Heart left ventricle (tissue), 13 donors: ENCODE measurements at regions not wholly inside any gene's neighbourhood (a gene's known extent, or its start where the extent isn't known, plus 50 kb on each side); places are given as distances from the start of the nearest gene placed in this dataset.

ENCODE experiments used
- CTCF ChIP-seq, 12 donors: fragments of 200-600 bp; sonication (generic) in 4 of 12; IDR thresholded peaks; one replicate each; pipeline versions ENCODE4 v1.5.0 to v1.8.0; 2018 to 2022; ENCODE audit warnings: antibody characterized with exemption in 12 of 12, mild to moderate bottlenecking in 5 of 12
- POLR2A ChIP-seq, 2 donors: fragments of 450-650 bp; IDR thresholded peaks; one replicate each; pipeline ENCODE4 v1.6.1; 2017; ENCODE audit warnings: antibody characterized with exemption in 2 of 2, mild to moderate bottlenecking in 2 of 2, moderate library complexity in 2 of 2
- donor health status: ischemic (EF 13 %, LVEDD 7.1; RV severe dilation, severe dysfunction).
- donor health status: DM: no; HTN: yes; CAD: no.
- donor health status: DM: no; HTN: no; CAD: no.
- donor health status: ischemic (EF 25% LVEDD 6.9; RV normal size, moderate dysfunction).
- donor health status: ischemic (EF 25% LVEDD 5.7; RV mildly dilated, moderate dysfunction).
- donor health status: ischemic (EF 35%, LVEDD 5.7; RV mildly dilated, moderate dysfunction).
- donor health status: nonischemic (EF 11% LVEDD 7.7; RV severe dilation, severe dysfunction).
- donor health status: DM: yes; HTN: yes; CAD: no.
- donor health status: PGD.
- donor health status: ischemic (EF 29% LVEDD 5.4; RV normal size, mild dysfunction).
- donor health status: nonischemic (EF 23%, LVEDD 6.1; RV moderate dilation, normal function).

DNA sequence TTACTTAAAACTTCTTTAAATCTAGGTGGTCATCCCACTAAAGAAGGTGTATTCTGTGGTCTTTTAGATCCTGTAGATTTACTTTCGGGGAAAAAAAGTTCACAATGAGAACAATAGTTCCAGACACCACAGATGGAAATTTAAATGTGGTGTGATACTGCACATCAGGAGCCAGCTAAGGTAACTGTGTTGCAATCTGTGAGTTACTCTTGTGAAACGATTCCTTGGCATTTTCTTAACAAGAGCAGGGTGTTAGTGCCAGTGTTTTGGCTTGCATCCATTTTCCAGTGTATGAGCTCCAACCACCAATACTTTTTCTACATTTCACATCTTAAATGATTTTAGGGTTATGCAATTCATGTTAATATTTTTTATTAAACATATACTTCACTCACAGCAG, 674.5 kb downstream of the CETN3 start:
- TF ChIP-seq CTCF (IDR thresholded peaks at IDR 0.05), result no peak
- no peak for TF ChIP-seq POLR2A (IDR thresholded peaks at IDR 0.05)
